SU-DHL-6 (cell line): ENCODE measurements at regions not wholly inside any gene's neighbourhood (a gene's known extent, or its start where the extent isn't known, plus 50 kb on each side); places are given as distances from the start of the nearest gene placed in this dataset.

Experiments used
- H2AFZ ChIP-seq: fragments of 200-600 bp; sonication (generic); 2 replicates; pipeline ENCODE4 v1.6.1; 2014; ENCODE audit warnings: low read depth, mild to moderate bottlenecking, moderate library complexity, mixed read lengths, antibody characterized with exemption, low read length; ENCODE audit not compliant: severe bottlenecking
- H3F3A ChIP-seq: fragments of 200-600 bp; shearing (Covaris generic); 2 replicates; pipeline ENCODE4 v1.6.0; 2016; ENCODE audit warnings: antibody characterized with exemption, mild to moderate bottlenecking; ENCODE audit not compliant: insufficient read depth
- H3K27ac ChIP-seq: fragments of 200-600 bp; sonication (generic); 2 replicates; pipeline ENCODE4 v1.5.1; 2016; ENCODE audit warnings: low read depth, mild to moderate bottlenecking, low read length, moderate library complexity, mixed read lengths
- H3K27me3 ChIP-seq: fragments of 200-600 bp; sonication (generic), shearing (Covaris generic); 2 replicates; pipeline ENCODE4 v1.6.0; 2014; ENCODE audit warnings: mild to moderate bottlenecking, low read length
- H3K36me3 ChIP-seq: fragments of 200-600 bp; sonication (generic); 2 replicates; pipeline ENCODE4 v1.6.1; 2014; ENCODE audit warnings: mild to moderate bottlenecking, low read length, mixed read lengths
- H3K4me2 ChIP-seq: fragments of 300-600, 200-600 bp; shearing (Covaris generic), sonication (generic); 2 replicates; pipeline ENCODE4 v1.6.0; 2014; ENCODE audit warnings: low read length, low read depth, mild to moderate bottlenecking; ENCODE audit not compliant: poor library complexity, severe bottlenecking
- H3K4me3 ChIP-seq: fragments of 200-600 bp; sonication (generic); 2 replicates; pipeline ENCODE4 v1.5.1; 2014; ENCODE audit warnings: antibody characterized with exemption, low read length, mild to moderate bottlenecking, mixed read lengths; ENCODE audit not compliant: insufficient read depth, poor library complexity, severe bottlenecking
- H3K79me2 ChIP-seq: fragments of 200-600 bp; sonication (generic); 2 replicates; pipeline ENCODE4 v1.6.1; 2014; ENCODE audit warnings: mild to moderate bottlenecking, low read length, moderate library complexity; ENCODE audit not compliant: insufficient read depth
- H3K9ac ChIP-seq: fragments of 200-600 bp; sonication (generic); 2 replicates; pipeline ENCODE4 v1.7.0; 2014; ENCODE audit warnings: mild to moderate bottlenecking, low read length
- H3K9me2 ChIP-seq: fragments of 200-600 bp; sonication (generic); replicated peaks from 2 replicates; pipeline ENCODE4 v1.6.1; 2014; ENCODE audit warnings: low read length; ENCODE audit not compliant: insufficient read depth
- H3K9me3 ChIP-seq: fragments of 200-600 bp; sonication (generic); 2 replicates; pipeline ENCODE4 v1.6.1; 2014; ENCODE audit warnings: low read length, mixed read lengths; ENCODE audit not compliant: insufficient read depth
- H4K20me1 ChIP-seq: fragments of 200-600 bp; sonication (generic); 2 replicates; pipeline ENCODE4 v1.6.1; 2014; ENCODE audit warnings: low read depth, mild to moderate bottlenecking, antibody characterized with exemption, low read length, moderate library complexity, mixed read lengths
- EZH2phosphoT487 ChIP-seq: fragments of 200-600 bp; sonication (generic), shearing (Covaris generic); conservative IDR thresholded peaks from 2 replicates; pipeline ENCODE4 v1.6.1; 2018; ENCODE audit warnings: mild to moderate bottlenecking, antibody characterized with exemption, low read length, moderate library complexity, mixed read lengths
- TF ChIP-seq, protein P1 (sequence below): fragments of 200-600 bp; sonication (generic); IDR thresholded peaks from one replicate; pipeline ENCODE4 v1.5.1; 2017; ENCODE audit warnings: antibody characterized with exemption, mild to moderate bottlenecking, low read length, moderate library complexity; ENCODE audit not compliant: insufficient read depth, poor library complexity, severe bottlenecking

DNA sequence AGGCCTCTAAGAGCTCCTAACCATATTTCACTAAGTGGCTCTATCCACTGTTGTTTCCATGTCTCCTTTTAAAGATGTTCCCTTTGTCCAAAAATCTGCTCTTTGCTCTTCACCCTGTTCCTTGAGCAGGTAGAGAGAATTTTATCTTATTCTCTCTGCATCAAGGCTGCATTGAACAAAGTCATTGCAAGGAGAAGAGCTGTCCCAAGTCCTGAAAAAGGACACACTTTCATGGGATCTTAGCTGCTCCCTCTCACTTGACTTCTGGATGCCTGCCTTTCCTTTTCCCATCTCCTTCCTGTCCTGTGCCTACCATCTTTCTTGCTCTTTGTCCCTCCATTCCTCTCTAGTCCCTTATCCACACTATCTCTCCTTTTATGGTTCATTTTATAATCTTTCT, 235.2 kb upstream of the THSD7B start:
- H3F3A ChIP-seq, result no peaks in the 10 kb centered on the region
- no peaks in the 10 kb centered on the region for H3K36me3 ChIP-seq
- H3K9me2 ChIP-seq, result no peaks in the 10 kb centered on the region
- H3K9me3 ChIP-seq, result no peaks in the 10 kb centered on the region
- TF ChIP-seq, protein P1, sequence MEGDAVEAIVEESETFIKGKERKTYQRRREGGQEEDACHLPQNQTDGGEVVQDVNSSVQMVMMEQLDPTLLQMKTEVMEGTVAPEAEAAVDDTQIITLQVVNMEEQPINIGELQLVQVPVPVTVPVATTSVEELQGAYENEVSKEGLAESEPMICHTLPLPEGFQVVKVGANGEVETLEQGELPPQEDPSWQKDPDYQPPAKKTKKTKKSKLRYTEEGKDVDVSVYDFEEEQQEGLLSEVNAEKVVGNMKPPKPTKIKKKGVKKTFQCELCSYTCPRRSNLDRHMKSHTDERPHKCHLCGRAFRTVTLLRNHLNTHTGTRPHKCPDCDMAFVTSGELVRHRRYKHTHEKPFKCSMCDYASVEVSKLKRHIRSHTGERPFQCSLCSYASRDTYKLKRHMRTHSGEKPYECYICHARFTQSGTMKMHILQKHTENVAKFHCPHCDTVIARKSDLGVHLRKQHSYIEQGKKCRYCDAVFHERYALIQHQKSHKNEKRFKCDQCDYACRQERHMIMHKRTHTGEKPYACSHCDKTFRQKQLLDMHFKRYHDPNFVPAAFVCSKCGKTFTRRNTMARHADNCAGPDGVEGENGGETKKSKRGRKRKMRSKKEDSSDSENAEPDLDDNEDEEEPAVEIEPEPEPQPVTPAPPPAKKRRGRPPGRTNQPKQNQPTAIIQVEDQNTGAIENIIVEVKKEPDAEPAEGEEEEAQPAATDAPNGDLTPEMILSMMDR, result no peak
- TF ChIP-seq EZH2phosphoT487, result no peak
- no peak overlapping the region for H3K4me3 ChIP-seq
- H3K27ac ChIP-seq, result no peak overlapping the region
- no peak overlapping the region for H3K9ac ChIP-seq
- H3K4me2 ChIP-seq, result no peak overlapping the region
- no peak overlapping the region for H2AFZ ChIP-seq
- H3K79me2 ChIP-seq, result no peaks in the 10 kb centered on the region
- H3K27me3 ChIP-seq, result no peaks in the 10 kb centered on the region
- H4K20me1 ChIP-seq, result no peaks in the 10 kb centered on the region

DNA sequence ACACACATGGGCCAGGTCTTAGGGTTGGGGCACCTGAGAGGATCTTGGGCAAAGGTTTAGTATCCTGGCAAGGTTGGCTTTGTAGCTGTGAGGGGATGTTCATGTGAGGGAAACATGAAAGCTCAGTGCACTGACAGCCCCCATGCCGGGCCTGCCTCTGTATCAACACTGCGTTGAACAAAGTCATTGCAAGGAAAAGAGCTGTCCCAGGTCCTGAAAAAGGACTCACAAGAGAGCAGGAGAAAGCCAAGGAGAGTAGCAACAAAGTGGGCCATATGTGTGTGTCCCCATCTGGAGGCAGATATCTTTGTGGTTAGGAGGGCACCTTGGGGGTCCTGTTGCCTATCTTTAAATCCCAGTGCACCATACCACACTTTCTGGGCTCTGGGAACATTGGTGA, 237.8 kb upstream of the THSD7B start:
- TF ChIP-seq, protein P1, result no peak
- TF ChIP-seq EZH2phosphoT487, result no peak
- H3K4me3 ChIP-seq, result no peak overlapping the region
- H3K9me3 ChIP-seq, result no peaks in the 10 kb centered on the region
- H3K4me2 ChIP-seq, result no peak overlapping the region
- H3F3A ChIP-seq, result no peaks in the 10 kb centered on the region
- no peaks in the 10 kb centered on the region for H3K9me2 ChIP-seq
- H3K9ac ChIP-seq, result no peak overlapping the region
- no peaks in the 10 kb centered on the region for H4K20me1 ChIP-seq
- H3K27me3 ChIP-seq, result no peaks in the 10 kb centered on the region
- no peak overlapping the region for H2AFZ ChIP-seq
- H3K27ac ChIP-seq, result no peak overlapping the region
- no peaks in the 10 kb centered on the region for H3K79me2 ChIP-seq
- H3K36me3 ChIP-seq, result no peaks in the 10 kb centered on the region

DNA sequence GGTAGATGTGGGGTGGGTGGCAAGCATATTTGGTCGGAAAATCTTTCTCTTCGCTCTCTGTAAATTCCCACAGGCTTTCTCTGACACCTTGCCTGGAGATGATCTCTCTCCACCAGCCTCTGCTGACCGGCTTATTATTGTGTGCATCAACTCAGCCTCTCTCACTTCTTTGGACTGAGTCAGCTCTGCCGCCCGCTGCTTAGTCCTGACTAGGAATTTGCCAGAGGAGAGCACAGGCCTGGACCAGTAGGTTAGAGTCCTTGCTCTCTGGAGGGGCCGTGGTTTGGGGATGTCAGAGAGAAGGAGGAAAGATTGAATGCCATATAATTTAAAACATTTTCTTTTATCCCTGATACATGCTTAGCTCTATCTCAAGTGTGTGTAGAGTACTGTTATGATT, 242.6 kb upstream of the THSD7B start:
- H4K20me1 ChIP-seq, result no peaks in the 10 kb centered on the region
- no peaks in the 10 kb centered on the region for H3F3A ChIP-seq
- no peak overlapping the region for H3K4me2 ChIP-seq
- no peaks in the 10 kb centered on the region for H3K27me3 ChIP-seq
- H3K27ac ChIP-seq, result no peak overlapping the region
- H3K9ac ChIP-seq, result no peak overlapping the region
- no peaks in the 10 kb centered on the region for H3K9me2 ChIP-seq
- no peaks in the 10 kb centered on the region for H3K79me2 ChIP-seq
- no peak overlapping the region for H2AFZ ChIP-seq
- no peaks in the 10 kb centered on the region for H3K36me3 ChIP-seq
- no peak for TF ChIP-seq EZH2phosphoT487
- TF ChIP-seq, protein P1, result no peak
- no peaks in the 10 kb centered on the region for H3K9me3 ChIP-seq
- H3K4me3 ChIP-seq, result no peak overlapping the region
